ENCODE measurements at regions not wholly inside any gene's neighbourhood (a gene's known extent, or its start where the extent isn't known, plus 50 kb on each side); places are given as distances from the start of the nearest gene placed in this dataset.

GRCh38 chr15:45827275-45827674 lies 192.4 kb downstream of the SQOR start:
- Histone ChIP-seq H3K79me1 (ENCODE audit: low read depth in 1 of 2, low read length in 2 of 2) (no peaks in the 10 kb centered on the region), H2BK15ac (ENCODE audit: low read depth, low read length) (no peak overlapping the region), H3K56ac (ENCODE audit: extremely low read depth, insufficient read depth, low read length) (no peak overlapping the region), H4K5ac (ENCODE audit: low read depth, low read length) (no peak overlapping the region), H3K27ac (ENCODE audit: insufficient read depth, low read length) (no peak overlapping the region), H3K4ac (ENCODE audit: low read depth, low read length) (no peak overlapping the region), H3K4me3 (ENCODE audit: insufficient read depth, low read depth, low read length) (no peak overlapping the region), H2AK5ac (ENCODE audit: low read depth, low read length) (no peak overlapping the region), H4K91ac (ENCODE audit: insufficient read depth, low read depth, low read length) (no peak overlapping the region), H3K23ac (ENCODE audit: low read depth, low read length) (no peak overlapping the region), H2AFZ (replicated peaks; ENCODE audit: low read length, poor library complexity) (no peak overlapping the region), H3K18ac (ENCODE audit: low read depth, low read length) (no peak overlapping the region), H4K20me1 (ENCODE audit: insufficient read depth, low read length) (no peaks in the 10 kb centered on the region), H2BK5ac (ENCODE audit: low read depth, low read length, poor library complexity, severe bottlenecking) (no peak overlapping the region), H2AK9ac (replicated peaks; ENCODE audit: low read depth, low read length, poor library complexity) (no peak overlapping the region), H3K9ac (ENCODE audit: low read depth, low read length) (no peak overlapping the region), H3K4me1 (ENCODE audit: control insufficient read depth, insufficient read depth, low read length) (no peaks in the 10 kb centered on the region), H3K9me1 (ENCODE audit: insufficient read depth, low read length) (no peaks in the 10 kb centered on the region), H2BK120ac (ENCODE audit: low read depth, low read length) (no peak overlapping the region), H3K9me3 (ENCODE audit: control insufficient read depth, insufficient read depth, low read length) (peaks cover 5% of the 10 kb centered on the region; the same call in 1 of the 2 replicates), H3K4me2 (ENCODE audit: low read depth, low read length) (no peak overlapping the region), H3K14ac (replicated peaks; ENCODE audit: low read depth, low read length) (no peak overlapping the region), H3K27me3 (ENCODE audit: control insufficient read depth, insufficient read depth, low read length) (no peaks in the 10 kb centered on the region), H2BK20ac (ENCODE audit: low read depth, low read length) (no peak overlapping the region), H3K36me3 (ENCODE audit: control insufficient read depth, insufficient read depth, low read length) (no peaks in the 10 kb centered on the region), H4K8ac (ENCODE audit: low read depth in 2 of 2, low read length in 2 of 2) (no peak overlapping the region)
- ChIA-PET CTCF (no interaction called here), POLR2A (ENCODE audit: unreplicated experiment) (no interaction called here)
- TF ChIP-seq ELK1 (IDR thresholded peaks at IDR 0.05; ENCODE audit: borderline replicate concordance, low read depth, low read length) = no peak
- no peak for TF ChIP-seq SMC3 (IDR thresholded peaks at IDR 0.05; ENCODE audit: low read depth, low read length)
- no peak for TF ChIP-seq NFE2L2 (IDR thresholded peaks at IDR 0.05; ENCODE audit: low read depth, low read length)
- no peak for TF ChIP-seq POLR2A (IDR thresholded peaks at IDR 0.05; ENCODE audit: low read depth, low read length)
- no peak for TF ChIP-seq RAD21 (IDR thresholded peaks at IDR 0.05; ENCODE audit: low read length)
- no peak for TF ChIP-seq RCOR1 (IDR thresholded peaks at IDR 0.05; ENCODE audit: insufficient replicate concordance, low read length)
- no peak for TF ChIP-seq MAZ (IDR thresholded peaks at IDR 0.05; ENCODE audit: borderline replicate concordance, low read depth, low read length)
- TF ChIP-seq BHLHE40 (IDR thresholded peaks at IDR 0.05; ENCODE audit: low read depth, low read length) = no peak
- no peak for TF ChIP-seq RFX5 (IDR thresholded peaks at IDR 0.05; ENCODE audit: low read depth, low read length)
- 36% methylated on average over 3 of the region's 4 CpGs; no CpG with 5 or more reads in 1 of the 2 experiments for WGBS, 2 experiments (ENCODE audit: extremely low coverage in 2 of 2, insufficient read length in 1 of 2)
- dilution Hi-C loops (cut with HindIII; ENCODE audit: low sequenced_read_pairs, unreplicated experiment) (no loop called here), in situ Hi-C loops (cut with MboI; ENCODE audit: low sequenced_read_pairs) (no loop called here), intact Hi-C loops (cut with micrococcal nuclease) (no loop called here)
- no peak for DNase-seq
- no TSS peak for BruUV-seq (replicated peaks)
- no peak for ATAC-seq (ENCODE audit: low read depth)

Measured in IMR-90 (cell line).